ENCODE measurements at regions not wholly inside any gene's neighbourhood (a gene's known extent, or its start where the extent isn't known, plus 50 kb on each side); places are given as distances from the start of the nearest gene placed in this dataset.
A peak's percentile ranks its signal among the peaks of the same experiment; 100 is the strongest.

DNA sequence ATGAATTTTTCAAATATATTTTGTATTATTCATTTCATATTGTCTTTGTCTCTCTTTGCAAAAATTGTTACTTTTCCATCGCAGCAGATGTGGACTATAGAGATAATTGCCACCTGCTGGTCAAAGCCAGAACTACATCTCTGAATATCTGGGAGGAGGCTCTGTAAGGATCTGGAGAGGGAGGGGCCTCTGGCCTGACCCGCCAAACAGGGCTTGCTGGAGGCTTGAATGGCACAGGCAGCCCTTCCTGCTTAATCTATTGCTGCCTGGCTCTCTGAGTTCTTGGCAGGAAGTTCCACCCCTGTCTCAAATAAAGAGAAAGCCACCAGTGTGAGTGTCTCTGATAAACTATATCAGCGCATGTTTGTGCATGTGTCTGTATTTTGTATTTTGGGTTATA lies 132.4 kb downstream of the ZMAT1 start:
- H3K4me2 ChIP-seq (replicated peaks; ENCODE audit: low read depth, low read length, poor library complexity, severe bottlenecking), result peak overlapping the region; percentile 29
- no peaks in the 10 kb centered on the region for H3K36me3 ChIP-seq (replicated peaks in 1 of 2; ENCODE audit: control extremely low read depth in 1 of 2, control insufficient read depth in 1 of 2, extremely low read depth in 1 of 2, insufficient read depth in 2 of 2, low read length in 1 of 2)
- Mint-ChIP-seq H3K4me1 (peaks cover 3% of the 10 kb centered on the region), H3K4me3 (peak overlapping the region; percentile 44), H3K9me3 (ENCODE audit: insufficient read depth) (no peaks in the 10 kb centered on the region), H3K27ac (no peak overlapping the region), H3K27me3 (no peaks in the 10 kb centered on the region)
- TF ChIP-seq, protein P1, sequence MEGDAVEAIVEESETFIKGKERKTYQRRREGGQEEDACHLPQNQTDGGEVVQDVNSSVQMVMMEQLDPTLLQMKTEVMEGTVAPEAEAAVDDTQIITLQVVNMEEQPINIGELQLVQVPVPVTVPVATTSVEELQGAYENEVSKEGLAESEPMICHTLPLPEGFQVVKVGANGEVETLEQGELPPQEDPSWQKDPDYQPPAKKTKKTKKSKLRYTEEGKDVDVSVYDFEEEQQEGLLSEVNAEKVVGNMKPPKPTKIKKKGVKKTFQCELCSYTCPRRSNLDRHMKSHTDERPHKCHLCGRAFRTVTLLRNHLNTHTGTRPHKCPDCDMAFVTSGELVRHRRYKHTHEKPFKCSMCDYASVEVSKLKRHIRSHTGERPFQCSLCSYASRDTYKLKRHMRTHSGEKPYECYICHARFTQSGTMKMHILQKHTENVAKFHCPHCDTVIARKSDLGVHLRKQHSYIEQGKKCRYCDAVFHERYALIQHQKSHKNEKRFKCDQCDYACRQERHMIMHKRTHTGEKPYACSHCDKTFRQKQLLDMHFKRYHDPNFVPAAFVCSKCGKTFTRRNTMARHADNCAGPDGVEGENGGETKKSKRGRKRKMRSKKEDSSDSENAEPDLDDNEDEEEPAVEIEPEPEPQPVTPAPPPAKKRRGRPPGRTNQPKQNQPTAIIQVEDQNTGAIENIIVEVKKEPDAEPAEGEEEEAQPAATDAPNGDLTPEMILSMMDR (IDR thresholded peaks at IDR 0.05), result peak; percentile 71
- no peak for TF ChIP-seq EZH2 (IDR thresholded peaks at IDR 0.05; ENCODE audit: borderline replicate concordance, insufficient read depth, low read depth, low read length, poor library complexity, severe bottlenecking)
- H3K79me2 ChIP-seq (ENCODE audit: control insufficient read depth, insufficient read depth, low read length), result no peaks in the 10 kb centered on the region
- intact Hi-C loops (cut with micrococcal nuclease), result loop anchor here (1.0 to 5.0 kb wide), 3 partner anchors 182 to 384 kb away; partner anchors contain the start of gene ARMCX6
- H3K27me3 ChIP-seq (replicated peaks in 1 of 4; ENCODE audit: control extremely low read depth in 1 of 4, control insufficient read depth in 3 of 4, insufficient read depth in 4 of 4, low read length in 3 of 4), result no peaks in the 10 kb centered on the region
- CTCF ChIA-PET, result interaction anchor here (1.3 kb wide), 1 partner anchor 384 kb away, joined by 3 read pairs; no protein-coding TSS in a partner anchor
- no peak overlapping the region for H3K27ac ChIP-seq (ENCODE audit: low read length in 2 of 2)
- no peak overlapping the region for H3K4me3 ChIP-seq (ENCODE audit: control extremely low read depth in 1 of 5, extremely low read depth in 1 of 5, insufficient read depth in 1 of 5, low read depth in 2 of 5, low read length in 4 of 5)
- peak overlapping the region; percentile 38 for H2AFZ ChIP-seq (ENCODE audit: insufficient read depth, low read depth, low read length, poor library complexity, severe bottlenecking)
- 0% methylated on average over 1 of the region's 3 CpGs for WGBS (ENCODE audit: insufficient coverage)
- no peak overlapping the region for H3K9ac ChIP-seq (ENCODE audit: low read length)
- POLR2A ChIA-PET, result no interaction called here
- H4K20me1 ChIP-seq (ENCODE audit: control insufficient read depth, insufficient read depth, low read length, poor library complexity, severe bottlenecking), result no peaks in the 10 kb centered on the region
- no peaks in the 10 kb centered on the region for H3K9me3 ChIP-seq (ENCODE audit: control extremely low read depth in 1 of 3, control insufficient read depth in 2 of 3, insufficient read depth in 1 of 3, low read length in 2 of 3)
- DNase-seq, result peak; percentile 81
- no peaks in the 10 kb centered on the region for H3K4me1 ChIP-seq (ENCODE audit: control insufficient read depth in 2 of 2, insufficient read depth in 2 of 2, low read length in 2 of 2)
- ATAC-seq (ENCODE audit: low read depth), result peak; percentile 98

DNA sequence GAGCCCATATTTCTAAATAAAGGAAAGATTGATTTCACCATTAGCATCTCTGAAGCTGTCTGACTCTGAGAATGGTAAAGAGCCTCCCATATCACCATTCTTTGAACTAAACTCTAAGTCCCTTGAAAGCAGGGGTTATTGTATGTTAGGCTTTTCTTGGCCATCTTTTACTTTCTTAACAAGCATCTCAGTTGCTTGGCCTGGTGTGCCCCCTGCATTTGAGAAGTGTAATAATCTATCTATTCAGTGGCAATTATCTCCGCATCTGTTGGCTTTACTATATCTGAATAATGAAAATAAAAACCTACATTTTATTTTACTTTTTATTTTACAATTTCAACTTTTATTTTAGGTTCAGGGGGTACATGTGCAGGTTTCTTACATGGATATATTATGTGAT lies 128.3 kb upstream of the ARMCX2 start:
- H4K20me1 ChIP-seq (ENCODE audit: control insufficient read depth, insufficient read depth, low read length, poor library complexity, severe bottlenecking), result no peaks in the 10 kb centered on the region
- H3K79me2 ChIP-seq (ENCODE audit: control insufficient read depth, insufficient read depth, low read length), result no peaks in the 10 kb centered on the region
- H2AFZ ChIP-seq (ENCODE audit: insufficient read depth, low read depth, low read length, poor library complexity, severe bottlenecking), result no peak overlapping the region
- no peak overlapping the region for H3K9ac ChIP-seq (ENCODE audit: low read length)
- no peak overlapping the region for H3K4me3 Mint-ChIP-seq
- H3K4me3 ChIP-seq (ENCODE audit: control extremely low read depth in 1 of 5, extremely low read depth in 1 of 5, insufficient read depth in 1 of 5, low read depth in 2 of 5, low read length in 4 of 5), result no peak overlapping the region
- H3K4me1 ChIP-seq (ENCODE audit: control insufficient read depth in 2 of 2, insufficient read depth in 2 of 2, low read length in 2 of 2), result no peaks in the 10 kb centered on the region
- ChIA-PET CTCF (no interaction called here), POLR2A (no interaction called here)
- no peak overlapping the region for H3K27ac ChIP-seq (ENCODE audit: low read length in 2 of 2)
- intact Hi-C loops (cut with micrococcal nuclease), result no loop called here
- H3K36me3 ChIP-seq (replicated peaks in 1 of 2; ENCODE audit: control extremely low read depth in 1 of 2, control insufficient read depth in 1 of 2, extremely low read depth in 1 of 2, insufficient read depth in 2 of 2, low read length in 1 of 2), result no peaks in the 10 kb centered on the region
- no peak overlapping the region for H3K27ac Mint-ChIP-seq
- no CpG with 5 or more reads among the region's 1 CpG for WGBS (ENCODE audit: insufficient coverage)
- H3K27me3 ChIP-seq (replicated peaks in 1 of 4; ENCODE audit: control extremely low read depth in 1 of 4, control insufficient read depth in 3 of 4, insufficient read depth in 4 of 4, low read length in 3 of 4), result no peaks in the 10 kb centered on the region
- ATAC-seq (ENCODE audit: low read depth) (no peak), DNase-seq (no peak)
- peaks cover 13% of the 10 kb centered on the region for H3K27me3 Mint-ChIP-seq
- H3K4me1 Mint-ChIP-seq, result no peaks in the 10 kb centered on the region
- no peaks in the 10 kb centered on the region for H3K9me3 ChIP-seq (ENCODE audit: control extremely low read depth in 1 of 3, control insufficient read depth in 2 of 3, insufficient read depth in 1 of 3, low read length in 2 of 3)
- no peak overlapping the region for H3K4me2 ChIP-seq (replicated peaks; ENCODE audit: low read depth, low read length, poor library complexity, severe bottlenecking)
- no peaks in the 10 kb centered on the region for H3K9me3 Mint-ChIP-seq (ENCODE audit: insufficient read depth)
- TF ChIP-seq, protein P1 (IDR thresholded peaks at IDR 0.05), result no peak
- TF ChIP-seq EZH2 (IDR thresholded peaks at IDR 0.05; ENCODE audit: borderline replicate concordance, insufficient read depth, low read depth, low read length, poor library complexity, severe bottlenecking), result no peak
